Femur (tissue), 1 donor: ENCODE measurements at regions not wholly inside any gene's neighbourhood (a gene's known extent, or its start where the extent isn't known, plus 50 kb on each side); places are given as distances from the start of the nearest gene placed in this dataset.
"Not testable (repeated sequence)": the region's sequence is repeated elsewhere in the genome, so short reads cannot be mapped to it uniquely, and the experiment has no call there.

Experiments
- DNase-seq: peaks from one replicate; pipeline ENCODE4 v3.0.0-alpha.2; 2017

- DNase-seq: no peak
These were observed 1117.2 kb upstream of the MIR17HG start for GRCh38 chr13:90230311-90230710.

- no peak for DNase-seq
These were observed 1115.2 kb upstream of the MIR17HG start for GRCh38 chr13:90232291-90232690.

- DNase-seq: no peak
These were observed 1113.4 kb upstream of the MIR17HG start for GRCh38 chr13:90233933-90234672.

GRCh38 chr13:90237852-90238251 is 1109.6 kb upstream of the MIR17HG start:
- no peak for DNase-seq

DNA sequence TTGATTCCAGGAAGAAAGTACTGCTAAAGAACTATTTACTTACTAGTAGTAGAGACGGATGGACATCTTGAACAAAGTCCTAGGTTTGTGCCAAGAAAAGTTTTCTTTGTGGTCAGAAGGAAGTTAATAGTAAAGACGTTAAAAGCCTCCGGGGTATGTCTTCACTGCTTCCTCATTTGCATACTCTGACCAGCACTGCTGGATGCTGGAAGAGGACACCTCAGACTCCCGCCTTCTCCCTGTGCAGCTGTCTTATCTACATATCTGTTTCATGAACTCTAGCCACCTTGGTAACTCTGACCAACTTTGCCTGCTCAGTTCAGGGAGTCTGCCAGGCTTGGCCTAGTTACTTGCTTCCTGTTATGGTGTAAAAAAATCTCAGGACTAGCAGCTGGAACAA is 1109.1 kb upstream of the MIR17HG start:
- no peak for DNase-seq

DNA sequence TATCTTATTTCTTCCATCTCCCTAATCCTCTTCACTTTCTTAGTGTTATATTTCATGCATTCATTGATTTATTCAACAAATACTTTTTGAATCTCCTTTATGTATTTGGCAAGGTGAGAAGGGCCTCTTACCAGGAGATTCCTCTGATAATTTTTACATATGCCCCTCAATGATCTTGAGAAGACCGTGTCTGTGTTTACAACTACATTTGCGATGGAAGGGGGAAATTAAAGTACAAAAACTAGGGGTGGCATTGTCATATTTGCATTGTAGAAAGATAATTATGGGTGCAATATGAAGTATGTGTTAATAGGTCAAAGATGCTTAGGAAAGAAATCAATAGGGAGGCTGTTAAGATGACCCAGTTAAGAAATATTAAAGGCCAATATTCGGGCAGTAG is 1108.4 kb upstream of the MIR17HG start:
- no peak for DNase-seq

GRCh38 chr13:90246005-90246404 is 1101.5 kb upstream of the MIR17HG start:
- DNase-seq: no peak

- no peak for DNase-seq
These were observed 1100.7 kb upstream of the MIR17HG start for GRCh38 chr13:90246687-90247345.

DNA sequence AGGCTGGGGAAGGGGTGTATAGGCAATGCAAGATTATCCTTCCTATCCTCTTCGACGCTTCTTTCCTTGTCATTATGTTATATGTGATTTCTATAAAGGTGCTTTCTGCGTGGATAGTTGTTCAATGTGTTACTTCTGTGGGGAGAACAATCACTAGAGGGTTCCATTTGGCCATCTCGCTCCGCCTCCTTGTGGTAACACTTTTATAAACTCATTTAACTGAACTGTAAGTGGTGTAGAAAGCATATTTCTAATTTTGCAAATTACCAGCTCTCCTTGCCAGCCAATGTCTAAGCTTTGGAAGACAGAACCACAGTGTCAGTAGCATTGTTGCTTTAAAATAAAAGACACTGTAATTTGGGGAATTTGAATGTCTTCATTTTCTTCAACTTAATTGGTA is 1093.7 kb upstream of the MIR17HG start:
- DNase-seq: no peak

GRCh38 chr13:90254437-90254836 is 1093.0 kb upstream of the MIR17HG start:
- DNase-seq: no peak

- DNase-seq: no peak
These were observed 1090.7 kb upstream of the MIR17HG start for GRCh38 chr13:90256746-90257145.

DNA sequence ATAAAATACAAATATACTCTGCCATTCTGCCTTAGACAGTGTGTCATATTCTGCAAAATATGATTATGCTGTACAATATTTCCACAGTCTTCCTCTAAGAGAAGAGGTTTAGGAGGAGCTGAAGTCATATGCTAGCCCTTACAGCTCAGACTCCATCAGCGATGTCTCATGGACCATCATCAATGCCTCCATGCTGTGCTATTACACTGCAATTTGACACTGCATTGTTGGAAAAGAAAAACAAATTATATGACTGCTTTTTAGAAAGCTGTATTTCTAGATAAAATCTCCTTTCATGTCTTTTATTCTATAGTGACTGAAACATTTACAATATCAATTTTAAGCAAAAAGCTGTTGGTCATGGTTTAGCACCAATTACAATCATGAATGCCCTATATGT is 1089.4 kb upstream of the MIR17HG start:
- no peak for DNase-seq

- DNase-seq: no peak
These were observed 1086.1 kb upstream of the MIR17HG start for GRCh38 chr13:90261343-90261742.

DNA sequence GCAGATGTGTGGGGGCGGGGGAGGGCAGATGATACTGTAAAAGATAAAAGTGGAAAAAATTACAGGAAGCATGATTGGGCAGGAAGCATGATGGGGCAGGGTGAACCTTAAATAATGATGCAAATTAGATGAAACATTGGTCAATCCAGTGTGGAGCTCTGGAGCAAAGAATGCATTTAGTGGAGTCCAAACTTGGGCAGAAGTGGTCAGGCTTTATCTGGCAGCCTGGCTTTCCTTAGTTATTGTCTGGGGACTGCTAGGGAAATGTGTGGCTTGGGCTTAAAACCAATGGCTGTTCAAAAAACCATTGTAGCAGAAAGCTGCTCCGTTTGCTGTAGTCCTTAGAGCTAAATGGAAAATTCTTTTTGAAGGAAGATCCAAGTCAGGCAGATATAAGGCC is 1077.3 kb upstream of the MIR17HG start:
- no peak for DNase-seq

DNA sequence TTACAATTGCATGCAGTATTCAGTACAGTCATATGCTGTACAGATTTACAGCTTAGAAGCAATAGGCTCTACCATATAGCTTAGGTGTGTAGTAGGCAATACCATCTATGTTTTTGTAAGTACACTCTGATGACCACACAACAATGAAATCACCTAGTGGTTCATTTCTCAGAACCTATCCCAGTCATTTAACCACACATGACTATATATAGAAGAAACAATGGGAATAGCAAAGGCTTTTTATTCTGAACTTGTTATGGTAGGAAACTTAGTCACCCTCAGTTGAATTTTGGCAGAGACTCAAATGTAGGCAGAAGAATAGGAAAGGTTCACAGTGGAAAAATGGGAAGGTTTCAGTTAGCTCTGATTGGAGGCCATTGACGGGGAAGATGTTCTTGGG is 1075.1 kb upstream of the MIR17HG start:
- no peak for DNase-seq

DNA sequence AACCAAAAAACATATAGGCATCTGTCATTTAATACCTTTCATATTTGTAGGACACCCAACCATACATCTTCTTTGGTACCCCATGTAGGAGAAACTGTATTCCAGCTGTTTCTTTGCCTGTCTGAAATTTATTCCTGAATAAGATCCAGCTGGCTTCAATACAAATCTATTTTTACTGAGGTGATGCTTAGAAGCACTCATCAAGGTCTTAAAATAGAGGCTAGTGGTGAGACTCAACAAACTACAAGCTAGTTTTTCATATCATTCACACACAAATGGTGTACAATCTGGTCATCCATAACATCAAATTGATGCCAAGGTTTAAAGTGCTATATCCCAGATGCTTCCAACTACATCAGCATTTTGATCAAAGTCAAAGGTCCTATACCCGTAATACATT is 1071.3 kb upstream of the MIR17HG start:
- DNase-seq: no peak

DNA sequence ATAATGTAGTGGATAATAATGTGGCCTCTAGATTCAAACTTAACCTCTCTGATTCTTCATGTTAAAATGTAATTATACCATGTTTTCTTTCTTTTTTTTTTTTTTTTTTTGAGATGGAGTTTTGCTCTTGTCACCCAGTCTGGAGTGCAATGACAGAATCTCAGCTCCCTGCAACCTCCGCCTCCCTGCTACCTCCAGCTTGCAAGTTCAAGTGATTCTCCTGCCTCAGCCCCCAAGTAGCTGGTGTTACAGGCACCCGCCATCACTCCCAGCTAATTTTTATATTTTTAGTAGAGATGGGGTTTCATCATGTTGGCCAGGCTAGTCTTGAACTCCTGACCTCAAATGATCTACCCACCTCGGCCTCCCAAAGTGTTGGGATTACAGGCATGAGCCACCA is 1069.3 kb upstream of the MIR17HG start:
- DNase-seq: not testable (repeated sequence)

DNA sequence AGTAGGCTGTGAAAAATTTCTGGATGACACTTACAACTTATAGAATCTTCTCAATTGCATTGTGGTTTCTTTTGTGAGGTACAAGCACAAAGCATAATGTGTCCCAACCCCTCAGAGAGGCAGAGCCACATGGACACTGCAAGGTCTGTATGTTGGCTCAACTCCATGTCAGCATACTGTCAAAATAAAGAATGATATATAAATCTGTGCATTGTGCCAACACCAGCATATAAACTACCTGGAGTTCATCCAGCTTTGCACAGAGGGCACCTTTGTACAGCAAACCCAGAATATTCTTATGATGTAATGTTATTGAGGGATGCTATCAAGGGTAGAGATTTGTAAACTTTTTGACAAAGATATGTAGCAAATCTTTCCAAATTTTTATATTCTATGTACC is 1065.8 kb upstream of the MIR17HG start:
- DNase-seq: no peak

DNA sequence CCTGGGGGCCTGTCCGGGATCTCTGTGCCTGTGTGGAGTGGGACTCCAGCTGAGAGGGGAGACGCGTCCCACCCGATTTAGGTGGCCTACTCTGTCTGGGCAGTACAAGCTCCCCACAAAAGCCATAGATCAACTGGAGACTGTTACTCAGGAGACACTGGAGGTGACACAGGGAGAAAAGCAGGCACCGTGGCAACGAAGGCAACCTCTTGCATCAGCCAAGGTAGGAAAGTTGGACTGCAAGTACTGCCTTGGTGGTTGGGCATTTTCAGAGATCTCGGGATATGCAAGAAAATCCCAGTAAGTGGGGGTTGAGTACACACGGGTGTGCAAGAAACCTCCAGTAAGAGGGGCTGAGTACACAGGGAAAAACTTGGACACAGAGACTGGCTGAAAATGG is 1060.0 kb upstream of the MIR17HG start:
- DNase-seq: no peak

DNA sequence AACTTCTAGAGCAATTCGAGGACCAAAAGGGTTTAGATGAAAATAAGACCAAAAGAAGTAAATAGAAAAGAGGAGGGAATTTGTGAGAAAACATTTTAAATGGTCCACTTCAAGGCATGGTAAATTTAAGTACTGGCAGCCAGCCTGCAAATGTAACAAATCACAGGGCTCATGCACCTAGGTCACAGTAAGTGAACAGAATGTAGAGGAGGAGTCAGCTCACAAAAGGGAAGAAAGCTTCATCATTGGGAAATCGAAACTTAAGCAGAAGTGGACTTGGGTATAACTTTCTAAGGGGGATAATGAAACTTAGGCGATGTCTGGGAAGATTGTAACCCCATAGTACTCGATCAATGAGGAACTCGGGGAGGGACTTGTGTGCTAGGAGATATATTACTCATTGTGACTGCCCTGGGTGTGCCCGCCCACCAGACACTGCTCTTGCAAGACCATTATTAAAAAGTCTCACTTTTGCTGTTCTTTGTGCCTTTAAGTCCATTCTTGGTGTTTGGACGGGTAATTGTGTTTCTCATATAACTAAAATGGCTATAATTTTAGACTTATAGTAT is 1053.6 kb upstream of the MIR17HG start:
- DNase-seq: no peak

DNA sequence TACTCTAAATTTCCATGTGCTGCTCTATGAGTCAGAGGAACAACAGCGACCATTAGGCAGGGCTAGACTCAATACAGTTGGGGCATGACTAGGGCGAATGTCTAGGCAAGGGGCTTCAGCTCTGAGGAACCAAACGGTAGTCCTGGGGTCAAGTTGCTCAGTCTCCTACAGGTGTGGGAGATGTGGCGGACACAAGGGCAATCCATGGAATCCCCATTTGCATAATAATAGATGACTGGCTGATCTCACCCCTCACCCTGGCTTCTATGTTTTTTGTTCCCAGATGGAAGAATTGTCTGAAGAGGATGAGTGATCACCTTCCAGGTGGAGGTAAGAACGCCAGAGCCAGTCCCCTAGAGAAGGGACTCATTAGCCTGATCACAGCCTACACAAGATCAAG is 1048.2 kb upstream of the MIR17HG start:
- no peak for DNase-seq

DNA sequence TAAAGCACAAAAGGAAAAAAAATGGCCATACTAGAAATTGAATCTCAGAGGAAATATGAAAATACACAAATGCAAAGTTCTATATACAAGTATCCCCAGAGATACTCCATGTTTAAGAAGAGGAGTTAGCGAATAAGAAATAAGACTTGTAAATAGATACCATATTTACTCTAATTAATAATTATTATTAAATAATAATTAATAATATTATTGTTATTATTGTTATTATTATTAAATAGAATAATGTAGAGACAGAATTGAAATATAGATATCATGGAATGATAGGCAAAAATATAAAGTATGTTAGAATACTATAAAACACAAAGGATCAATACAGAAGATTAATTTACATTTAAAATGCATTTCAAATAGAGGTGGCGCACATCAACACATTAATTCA is 1047.5 kb upstream of the MIR17HG start:
- no peak for DNase-seq

GRCh38 chr13:90302107-90302506 is 1045.4 kb upstream of the MIR17HG start:
- no peak for DNase-seq

GRCh38 chr13:90305796-90306195 is 1041.7 kb upstream of the MIR17HG start:
- no peak for DNase-seq

DNA sequence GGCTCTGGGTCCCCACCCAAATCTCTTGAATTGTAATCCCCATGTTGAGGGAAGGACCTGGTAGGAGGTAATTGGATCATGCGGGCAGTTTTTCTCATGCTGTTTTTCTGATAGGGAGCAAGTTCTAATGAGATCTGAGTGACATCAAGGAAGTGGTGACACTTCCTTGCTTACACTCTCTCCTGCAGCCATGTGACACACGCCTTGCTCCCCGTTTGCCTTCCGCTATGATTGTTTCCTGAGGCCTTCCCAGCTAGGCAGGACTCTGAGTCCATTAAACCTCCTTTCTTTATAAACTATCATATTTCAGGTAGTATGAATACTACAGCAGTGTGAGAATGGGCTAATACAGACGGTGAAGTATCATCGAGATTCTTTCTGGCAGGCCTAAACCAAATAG is 1040.4 kb upstream of the MIR17HG start:
- no peak for DNase-seq
